AG09309 (cell line): ENCODE measurements at regions not wholly inside any gene's neighbourhood (a gene's known extent, or its start where the extent isn't known, plus 50 kb on each side); places are given as distances from the start of the nearest gene placed in this dataset.
"Not testable (repeated sequence)": the region's sequence is repeated elsewhere in the genome, so short reads cannot be mapped to it uniquely, and the experiment has no call there.

Experiments used
- DNase-seq: peaks from one replicate; pipeline ENCODE4 v3.0.0-alpha.2; 2010; ENCODE audit warnings: low read depth
- H3K4me3 ChIP-seq: 2 replicates; pipeline ENCODE4 v1.5.1; 2011; ENCODE audit warnings: mild to moderate bottlenecking, low read depth, low read length, moderate library complexity; ENCODE audit not compliant: control insufficient read depth
- CTCF ChIP-seq: IDR thresholded peaks from 2 replicates; pipeline ENCODE4 v1.5.1; 2011; ENCODE audit warnings: mild to moderate bottlenecking, low read depth, low read length, inconsistent platforms; ENCODE audit not compliant: insufficient read depth, control insufficient read depth; ENCODE audit errors: missing control alignments

- no peak for TF ChIP-seq CTCF
- no peak overlapping the region for H3K4me3 ChIP-seq
- no peak for DNase-seq
Observed at GRCh38 chr17:70324031-70324430, 154.7 kb downstream of the KCNJ2 start.

GRCh38 chr17:70327279-70327678 is 157.9 kb downstream of the KCNJ2 start:
- TF ChIP-seq CTCF: no peak
- H3K4me3 ChIP-seq: no peak overlapping the region
- DNase-seq: no peak

GRCh38 chr17:70327723-70328122 is 158.4 kb downstream of the KCNJ2 start:
- no peak overlapping the region for H3K4me3 ChIP-seq
- no peak for TF ChIP-seq CTCF
- no peak for DNase-seq

GRCh38 chr17:70329721-70330120 is 160.4 kb downstream of the KCNJ2 start:
- no peak for DNase-seq
- H3K4me3 ChIP-seq: no peak overlapping the region
- TF ChIP-seq CTCF: no peak

- not testable (repeated sequence) for H3K4me3 ChIP-seq, DNase-seq
Observed at GRCh38 chr17:70331066-70331465, 161.7 kb downstream of the KCNJ2 start.

GRCh38 chr17:70332356-70333210 is 163.3 kb downstream of the KCNJ2 start:
- no peak overlapping the region for H3K4me3 ChIP-seq
- TF ChIP-seq CTCF: no peak
- DNase-seq: no peak

GRCh38 chr17:70336411-70336810 is 167.1 kb downstream of the KCNJ2 start:
- DNase-seq: no peak
- H3K4me3 ChIP-seq: no peak overlapping the region
- no peak for TF ChIP-seq CTCF
